Panc1 (cell line): ENCODE measurements at regions not wholly inside any gene's neighbourhood (a gene's known extent, or its start where the extent isn't known, plus 50 kb on each side); places are given as distances from the start of the nearest gene placed in this dataset.

Experiments used
- ATAC-seq: fragments of 200-7000 bp; cut with Tn5 transposase; 2 replicates; pipeline ENCODE4 v1.9.1; 2020; ENCODE audit warnings: mild to moderate bottlenecking, moderate library complexity
- BruUV-seq: library from RNA; stranded (reverse); fragments of 400-500 nt; replicated peaks from 2 replicates; lab custom pipeline; 2021; lab: Mats Ljungman, UMichigan
- CTCF ChIA-PET: fragments of 300-600 bp; sonication (Branson Sonifier 250); formaldehyde crosslinking; loops from one replicate; lab custom pipeline; 2022; ENCODE audit warnings: antibody characterized with exemption; lab: Charles Lee
- POLR2A ChIA-PET: fragments of 300-600 bp; sonication (Branson Sonifier 250); formaldehyde crosslinking; loops from one replicate; lab custom pipeline; 2022; ENCODE audit warnings: antibody characterized with exemption; lab: Charles Lee
- DNase-seq: peaks from one replicate; pipeline ENCODE4 v3.0.0-alpha.2; 2010; ENCODE audit warnings: low read depth, low spot score
- H3K27ac ChIP-seq: 2 replicates; pipeline ENCODE4 v1.5.1; 2011; ENCODE audit warnings: mild to moderate bottlenecking, low read length, inconsistent platforms
- H3K27me3 ChIP-seq: fragments of 200-500 bp; sonication (Bioruptor generic); 2 replicates; pipeline ENCODE4 v1.6.0; 2014; ENCODE audit warnings: low read length, inconsistent platforms; ENCODE audit not compliant: control insufficient read depth, insufficient read depth
- H3K36me3 ChIP-seq: fragments of 200-500 bp; sonication (Bioruptor generic); 2 replicates; pipeline ENCODE4 v1.5.1; 2014; ENCODE audit warnings: inconsistent platforms, mild to moderate bottlenecking, low read length, moderate library complexity; ENCODE audit not compliant: control insufficient read depth, insufficient read depth
- H3K4me1 ChIP-seq: 2 replicates; pipeline ENCODE4 v1.5.1; 2011; ENCODE audit warnings: inconsistent platforms, mild to moderate bottlenecking, low read length, moderate library complexity; ENCODE audit not compliant: control insufficient read depth, insufficient read depth
- H3K4me3 ChIP-seq, 2 experiments: 2 replicates each; pipeline ENCODE4 v1.5.1; 2011 to 2012; ENCODE audit warnings: low read depth in 2 of 2, low read length in 2 of 2, mild to moderate bottlenecking in 2 of 2, inconsistent platforms in 1 of 2, moderate library complexity in 1 of 2
- H3K9me3 ChIP-seq: fragments of 200-500 bp; sonication (Bioruptor generic); 2 replicates; pipeline ENCODE4 v1.5.1; 2014; ENCODE audit warnings: low read depth, mild to moderate bottlenecking, inconsistent platforms, low read length, moderate library complexity; ENCODE audit not compliant: control insufficient read depth, insufficient read depth
- CTCF ChIP-seq: fragments of 450-650 bp; IDR thresholded peaks from 2 replicates; pipeline ENCODE4 v1.5.1; 2017; ENCODE audit warnings: mild to moderate bottlenecking
- POLR2AphosphoS5 ChIP-seq: IDR thresholded peaks from 2 replicates; pipeline ENCODE4 v1.6.1; 2012; ENCODE audit warnings: mild to moderate bottlenecking, low read depth, low read length, moderate library complexity
- REST ChIP-seq, 2 experiments: IDR thresholded peaks; 2 replicates each; pipeline ENCODE4 v1.6.1; 2011 to 2012; ENCODE audit warnings: low read depth in 2 of 2, control low read depth in 1 of 2, low read length in 1 of 2, mild to moderate bottlenecking in 1 of 2, moderate library complexity in 1 of 2; ENCODE audit not compliant: insufficient read depth in 1 of 2
- SIN3A ChIP-seq: IDR thresholded peaks from 2 replicates; pipeline ENCODE4 v1.6.1; 2012; ENCODE audit warnings: low read depth, mild to moderate bottlenecking, low read length, moderate library complexity, borderline replicate concordance; ENCODE audit not compliant: insufficient read depth
- TCF7L2 ChIP-seq: IDR thresholded peaks from 2 replicates; pipeline ENCODE4 v1.6.1; 2011; ENCODE audit warnings: mild to moderate bottlenecking, low read depth, low read length, inconsistent platforms
- in situ Hi-C: cut with HindIII; loops from 2 replicates; pipeline ENCODE4 v1.10.0; 2016; ENCODE audit warnings: low sequenced_read_pairs, low pct_unique_long_range_greater_than_20kb
- intact Hi-C: fragments of 100-400 bp; cut with micrococcal nuclease; formaldehyde crosslinking; loops from one replicate; pipeline ENCODE4 v1.10.0; 2022; ENCODE audit not compliant: unreplicated experiment

GRCh38 chr7:106599343-106599698, 61.6 kb downstream of the CCDC71L start:
- DNase-seq (no peak), ATAC-seq (peak; percentile 38; the same call in 1 of the 2 replicates)
- TF ChIP-seq CTCF (no peak), REST (IDR thresholded peaks at IDR 0.05; ENCODE audit: insufficient read depth in 1 of 2, low read depth in 2 of 2, low read length in 1 of 2) (no peak), TCF7L2 (no peak), POLR2AphosphoS5 (no peak), SIN3A (no peak)
- Histone ChIP-seq H3K27me3 (no peaks in the 10 kb centered on the region), H3K4me3 (no peak overlapping the region), H3K4me1 (no peaks in the 10 kb centered on the region), H3K9me3 (no peaks in the 10 kb centered on the region), H3K27ac (no peak overlapping the region), H3K36me3 (no peaks in the 10 kb centered on the region)
- ChIA-PET CTCF (no interaction called here), POLR2A (no interaction called here)
- intact Hi-C loops = no loop called here
- in situ Hi-C loops = no loop called here
- no TSS peak for BruUV-seq

- ChIA-PET POLR2A (no interaction called here), CTCF (no interaction called here)
- DNase-seq = peak; percentile 30
- ATAC-seq = peak; percentile 93
- intact Hi-C loops = no loop called here
- in situ Hi-C loops = no loop called here
- H3K9me3 ChIP-seq = no peaks in the 10 kb centered on the region
- no peak for TF ChIP-seq TCF7L2
- TF ChIP-seq REST (IDR thresholded peaks at IDR 0.05; ENCODE audit: insufficient read depth in 1 of 2, low read depth in 2 of 2, low read length in 1 of 2) = no peak
- TF ChIP-seq SIN3A = no peak
- no peak for TF ChIP-seq POLR2AphosphoS5
- no peak for TF ChIP-seq CTCF
- no peaks in the 10 kb centered on the region for H3K36me3 ChIP-seq
- no TSS peak for BruUV-seq
- H3K27ac ChIP-seq = no peak overlapping the region
- H3K4me1 ChIP-seq = no peaks in the 10 kb centered on the region
- peak overlapping the region; percentile 22 to 45 for H3K4me3 ChIP-seq
- H3K27me3 ChIP-seq = no peaks in the 10 kb centered on the region
These were observed 62.2 kb downstream of the CCDC71L start for GRCh38 chr7:106598663-106599342.
